ELF-1 (cell line): ENCODE measurements at regions not wholly inside any gene's neighbourhood (a gene's known extent, or its start where the extent isn't known, plus 50 kb on each side); places are given as distances from the start of the nearest gene placed in this dataset.

ENCODE experiments used
- DNase-seq: peaks from one replicate; pipeline ENCODE4 v3.0.0-alpha.2; 2016; ENCODE audit warnings: low read depth, low spot score

- no peak for DNase-seq
These were observed 375.7 kb downstream of the FOXO1 start for GRCh38 chr13:40290758-40291157.

GRCh38 chr13:40292108-40292507, 374.3 kb downstream of the FOXO1 start:
- no peak for DNase-seq

DNA sequence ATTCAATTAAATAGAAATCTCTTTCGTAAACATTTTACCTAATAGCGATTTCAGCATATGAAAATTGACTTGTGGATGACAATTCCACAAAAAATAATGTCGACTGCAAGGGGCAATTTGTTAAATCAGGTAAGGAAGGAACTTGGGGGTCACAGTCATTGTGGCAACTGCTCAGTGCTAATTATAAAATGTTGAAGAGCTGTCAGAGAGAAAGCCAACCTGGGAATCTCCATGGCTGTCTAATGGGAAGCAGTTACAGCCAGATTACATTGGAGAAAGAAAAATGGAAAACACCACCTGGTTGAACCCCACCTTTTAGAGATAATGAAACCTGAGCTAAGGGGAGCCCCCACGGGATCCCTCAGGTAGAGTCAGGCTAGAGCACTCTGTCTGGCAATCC, 373.9 kb downstream of the FOXO1 start:
- no peak for DNase-seq

DNA sequence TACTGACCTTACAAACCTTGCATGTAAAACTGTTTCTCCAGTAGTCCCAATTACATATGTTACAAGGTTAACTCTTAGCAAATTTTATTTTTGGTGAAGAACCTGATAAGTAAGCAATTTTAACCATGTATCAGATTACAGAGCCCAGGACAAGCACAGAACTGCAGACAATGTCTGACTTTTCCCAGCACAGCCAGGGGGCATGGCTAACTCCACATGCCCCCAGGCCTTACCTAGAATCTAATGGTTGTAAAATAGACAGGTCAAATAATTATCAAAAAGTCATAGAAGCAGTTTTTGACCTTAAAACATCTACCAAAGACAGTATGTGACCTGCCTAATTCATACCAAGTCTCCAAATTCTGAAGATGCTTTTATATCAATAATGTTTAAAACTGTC, 364.1 kb downstream of the FOXO1 start:
- DNase-seq = no peak

DNA sequence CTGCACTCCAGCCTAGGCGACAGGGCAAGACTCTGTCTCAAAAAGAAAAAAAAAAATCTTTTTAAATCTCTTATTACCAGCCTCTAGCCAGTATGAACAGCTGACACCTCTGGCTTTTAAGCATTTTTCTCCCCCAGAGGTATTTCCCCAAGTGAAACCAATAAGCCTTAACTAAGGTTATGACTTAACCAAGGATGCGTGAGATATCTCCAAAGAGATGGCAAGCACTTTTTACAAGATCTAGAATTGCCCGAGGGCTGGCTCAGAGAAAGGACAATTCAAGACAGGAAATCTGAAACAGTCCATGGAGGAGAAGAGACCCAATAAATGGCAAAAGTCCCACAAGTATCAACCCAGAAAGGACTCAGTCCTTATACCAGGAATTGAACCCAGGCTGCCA, 362.1 kb downstream of the FOXO1 start:
- DNase-seq = no peak

GRCh38 chr13:40306817-40307216, 359.6 kb downstream of the FOXO1 start:
- no peak for DNase-seq

DNA sequence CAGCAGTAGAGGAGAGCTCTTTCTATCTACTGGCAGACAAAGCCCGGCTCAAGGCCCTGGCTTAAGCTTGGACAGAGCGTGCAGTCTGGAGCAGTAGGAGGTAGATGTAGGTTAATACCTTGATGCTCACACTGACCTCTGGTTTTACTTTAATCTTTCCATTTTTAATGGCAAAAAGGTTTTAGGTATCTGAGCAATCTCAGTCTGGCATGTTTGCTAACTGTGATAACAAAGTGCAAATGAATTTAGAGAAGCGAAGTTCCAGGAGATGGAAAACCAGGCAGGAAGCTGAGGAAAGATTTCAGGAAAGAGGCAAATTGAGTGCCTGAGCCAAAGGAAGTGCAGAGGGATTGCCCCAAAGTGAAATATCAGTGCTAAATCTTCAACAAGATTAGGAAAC, 356.6 kb downstream of the FOXO1 start:
- no peak for DNase-seq

- no peak for DNase-seq
These were observed 354.9 kb downstream of the FOXO1 start for GRCh38 chr13:40311356-40312101.

- no peak for DNase-seq
These were observed 352.9 kb downstream of the FOXO1 start for GRCh38 chr13:40313269-40314200.

- DNase-seq = peak; percentile 20
These were observed 350.9 kb downstream of the FOXO1 start for GRCh38 chr13:40315416-40316064.

DNA sequence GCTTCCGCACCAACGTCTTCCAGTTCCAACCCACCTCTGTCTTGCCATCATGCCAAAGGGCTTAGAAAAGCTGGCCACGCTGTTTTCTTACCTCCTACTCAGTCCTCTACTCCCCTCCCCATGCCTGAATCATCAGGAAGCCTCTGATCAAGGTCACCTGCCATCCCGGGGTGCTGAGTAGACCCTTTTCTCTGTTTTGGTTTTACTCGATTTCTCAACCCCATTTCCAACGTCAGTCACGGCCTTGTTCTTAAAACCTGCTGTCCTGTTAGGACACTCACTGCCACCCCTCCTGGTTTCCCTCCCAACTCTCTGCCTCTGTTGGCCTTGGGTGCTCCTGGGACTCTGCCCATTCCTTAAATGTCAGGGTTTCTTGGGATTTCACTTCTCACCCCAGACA, 350.1 kb downstream of the FOXO1 start:
- no peak for DNase-seq

DNA sequence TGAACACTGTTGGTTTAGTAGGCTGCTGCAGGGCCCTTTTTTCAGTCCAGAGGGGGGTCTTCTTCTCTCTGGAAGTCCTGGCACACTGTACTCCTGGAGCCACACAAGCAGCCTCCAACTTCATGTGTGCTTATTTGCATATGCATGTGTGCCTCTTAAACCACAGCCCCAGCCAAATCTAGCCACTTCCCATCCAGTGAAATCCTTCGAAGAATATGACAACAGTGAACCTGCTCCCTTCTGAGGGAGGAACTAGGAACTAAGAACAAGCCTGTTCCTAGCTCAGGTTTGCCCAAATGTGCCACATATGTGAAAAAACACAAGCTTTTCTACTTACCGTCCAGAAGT, 348.5 kb downstream of the FOXO1 start:
- DNase-seq = no peak

GRCh38 chr13:40318366-40318765, 348.1 kb downstream of the FOXO1 start:
- DNase-seq = no peak

GRCh38 chr13:40319699-40320579, 346.5 kb downstream of the FOXO1 start:
- DNase-seq = no peak

DNA sequence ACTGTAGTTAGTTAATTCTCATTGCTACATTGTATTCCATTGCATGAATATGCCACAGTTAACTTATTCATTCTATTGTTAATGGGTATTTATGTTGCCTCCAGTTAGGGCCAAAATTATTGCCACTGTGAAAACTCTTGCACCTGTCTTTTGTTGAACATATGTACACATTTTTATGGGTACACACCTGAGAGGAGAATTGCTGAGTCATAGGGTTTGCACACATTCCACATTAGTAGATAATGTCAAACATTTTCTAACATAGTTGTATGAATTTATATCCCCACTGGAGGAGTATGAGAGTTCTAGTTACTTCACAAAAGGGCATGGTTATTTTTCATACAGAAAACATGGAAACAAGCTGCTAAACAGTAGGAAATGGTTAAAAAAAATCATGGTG, 338.4 kb downstream of the FOXO1 start:
- no peak for DNase-seq

GRCh38 chr13:40329781-40330485, 336.5 kb downstream of the FOXO1 start:
- DNase-seq = no peak

DNA sequence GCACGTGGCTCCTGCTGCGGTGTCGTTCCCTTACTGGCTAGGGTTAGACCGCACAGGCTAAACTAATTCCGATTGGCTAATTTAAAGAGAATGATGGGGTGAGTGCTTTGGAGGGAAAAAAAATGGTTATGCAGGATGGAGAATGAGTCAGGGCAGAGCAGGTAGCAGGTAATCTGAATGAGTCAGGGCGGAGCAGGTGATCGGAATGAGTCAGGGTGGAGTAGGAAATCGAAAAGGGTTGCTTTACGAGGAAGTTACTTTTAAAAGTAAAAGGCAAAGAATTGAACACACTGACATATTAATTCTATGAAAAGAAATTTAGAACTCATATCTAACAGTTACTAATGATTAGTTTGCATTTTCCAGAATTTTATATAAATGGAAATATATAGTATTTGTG, 335.5 kb downstream of the FOXO1 start:
- DNase-seq = no peak

DNA sequence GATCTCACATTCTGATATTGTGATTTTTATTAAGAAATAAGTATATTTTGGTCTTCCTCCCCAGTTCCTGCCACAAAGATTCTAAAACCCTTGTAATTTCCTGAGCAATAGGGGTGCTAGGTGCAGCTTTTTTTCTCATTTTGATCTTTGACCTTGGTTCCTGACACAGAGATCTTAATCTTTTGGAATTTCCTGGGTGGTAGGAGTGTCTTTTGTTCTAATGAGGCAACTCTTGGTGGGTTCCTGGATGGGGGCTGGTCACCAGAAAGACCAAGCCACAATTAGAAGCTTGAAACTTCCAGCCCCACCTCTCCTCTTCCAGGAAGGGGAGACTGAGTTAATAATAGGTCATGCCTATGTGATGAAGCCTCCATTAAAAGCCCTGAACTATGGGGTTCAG, 334.6 kb downstream of the FOXO1 start:
- DNase-seq = no peak

GRCh38 chr13:40333226-40333625, 333.2 kb downstream of the FOXO1 start:
- no peak for DNase-seq

- no peak for DNase-seq
These were observed 332.4 kb downstream of the FOXO1 start for GRCh38 chr13:40334031-40334430.

GRCh38 chr13:40334616-40335015, 331.8 kb downstream of the FOXO1 start:
- DNase-seq = no peak
